ENCODE measurements at regions not wholly inside any gene's neighbourhood (a gene's known extent, or its start where the extent isn't known, plus 50 kb on each side); places are given as distances from the start of the nearest gene placed in this dataset.
A peak's percentile ranks its signal among the peaks of the same experiment; 100 is the strongest.

GRCh38 chr6:21995318-21995717 is 301.5 kb downstream of the PRL start:
- Histone ChIP-seq H3K27me3 (ENCODE audit: insufficient read depth, low read length) (no peaks in the 10 kb centered on the region), H3K79me2 (ENCODE audit: insufficient read depth, low read length) (no peaks in the 10 kb centered on the region), H3K27ac (ENCODE audit: low read depth, low read length) (no peak overlapping the region), H3K9me3 (ENCODE audit: insufficient read depth, low read depth, low read length) (no peaks in the 10 kb centered on the region), H3K9ac (ENCODE audit: low read length) (no peak overlapping the region), H3K4me1 (ENCODE audit: insufficient read depth, low read length) (peaks cover 41% of the 10 kb centered on the region), H3K4me2 (ENCODE audit: low read length) (no peak overlapping the region), H2AFZ (ENCODE audit: low read depth, low read length) (no peak overlapping the region), H3K36me3 (ENCODE audit: insufficient read depth, low read length) (no peaks in the 10 kb centered on the region), H3K4me3 (ENCODE audit: insufficient read depth, low read depth, low read length) (no peak overlapping the region), H4K20me1 (ENCODE audit: insufficient read depth, low read length) (no peaks in the 10 kb centered on the region)
- peaks cover 4% of the 10 kb centered on the region for H3K36me3 Mint-ChIP-seq (ENCODE audit: low read depth, unreplicated experiment)
- H3K27me3 Mint-ChIP-seq (ENCODE audit: low read depth, unreplicated experiment): no peaks in the 10 kb centered on the region
- no peak overlapping the region for H3K4me3 Mint-ChIP-seq (ENCODE audit: unreplicated experiment)
- H3K4me1 Mint-ChIP-seq (ENCODE audit: low read depth, unreplicated experiment): peaks cover 77% of the 10 kb centered on the region
- H3K9me3 Mint-ChIP-seq (ENCODE audit: unreplicated experiment): peaks cover 1% of the 10 kb centered on the region
- TF ChIP-seq CTCF (IDR thresholded peaks at IDR 0.05; ENCODE audit: insufficient read depth, low read depth, low read length): no peak
- no peak for TF ChIP-seq EZH2 (IDR thresholded peaks at IDR 0.05; ENCODE audit: insufficient read depth, low read length)
- H3K27ac Mint-ChIP-seq (ENCODE audit: unreplicated experiment): no peak overlapping the region
- no peak for DNase-seq (ENCODE audit: low read depth)
- no peak for FAIRE-seq

- Histone ChIP-seq H3K27me3 (ENCODE audit: insufficient read depth, low read length) (no peaks in the 10 kb centered on the region), H3K79me2 (ENCODE audit: insufficient read depth, low read length) (no peaks in the 10 kb centered on the region), H3K4me1 (ENCODE audit: insufficient read depth, low read length) (peaks cover 44% of the 10 kb centered on the region), H3K36me3 (ENCODE audit: insufficient read depth, low read length) (no peaks in the 10 kb centered on the region), H2AFZ (ENCODE audit: low read depth, low read length) (no peak overlapping the region), H3K4me3 (ENCODE audit: insufficient read depth, low read depth, low read length) (no peak overlapping the region), H4K20me1 (ENCODE audit: insufficient read depth, low read length) (no peaks in the 10 kb centered on the region), H3K9ac (ENCODE audit: low read length) (peak overlapping the region; percentile 28), H3K4me2 (ENCODE audit: low read length) (peak overlapping the region; percentile 55), H3K27ac (ENCODE audit: low read depth, low read length) (peak overlapping the region; percentile 37), H3K9me3 (ENCODE audit: insufficient read depth, low read depth, low read length) (no peaks in the 10 kb centered on the region)
- DNase-seq (ENCODE audit: low read depth) (peak; percentile 62), FAIRE-seq (no peak)
- TF ChIP-seq EZH2 (IDR thresholded peaks at IDR 0.05; ENCODE audit: insufficient read depth, low read length) (no peak), CTCF (IDR thresholded peaks at IDR 0.05; ENCODE audit: insufficient read depth, low read depth, low read length) (no peak)
- H3K9me3 Mint-ChIP-seq (ENCODE audit: unreplicated experiment): peaks cover under 1% of the 10 kb centered on the region
- H3K4me3 Mint-ChIP-seq (ENCODE audit: unreplicated experiment): no peak overlapping the region
- H3K36me3 Mint-ChIP-seq (ENCODE audit: low read depth, unreplicated experiment): peaks cover 2% of the 10 kb centered on the region
- peaks cover 76% of the 10 kb centered on the region for H3K4me1 Mint-ChIP-seq (ENCODE audit: low read depth, unreplicated experiment)
- H3K27ac Mint-ChIP-seq (ENCODE audit: unreplicated experiment): peak overlapping the region; percentile 92
- no peaks in the 10 kb centered on the region for H3K27me3 Mint-ChIP-seq (ENCODE audit: low read depth, unreplicated experiment)
Observed at GRCh38 chr6:21996425-21997118, 300.3 kb downstream of the PRL start.
